GM18870 (cell line): ENCODE measurements at regions not wholly inside any gene's neighbourhood (a gene's known extent, or its start where the extent isn't known, plus 50 kb on each side); places are given as distances from the start of the nearest gene placed in this dataset.
"Not testable (repeated sequence)": the region's sequence is repeated elsewhere in the genome, so short reads cannot be mapped to it uniquely, and the experiment has no call there.

ENCODE experiments used
- ATAC-seq: cut with Tn5 transposase; IDR thresholded peaks from one replicate; pipeline ENCODE4 v1.9.1; 2021; ENCODE audit warnings: moderate library complexity; ENCODE audit not compliant: unreplicated experiment

DNA sequence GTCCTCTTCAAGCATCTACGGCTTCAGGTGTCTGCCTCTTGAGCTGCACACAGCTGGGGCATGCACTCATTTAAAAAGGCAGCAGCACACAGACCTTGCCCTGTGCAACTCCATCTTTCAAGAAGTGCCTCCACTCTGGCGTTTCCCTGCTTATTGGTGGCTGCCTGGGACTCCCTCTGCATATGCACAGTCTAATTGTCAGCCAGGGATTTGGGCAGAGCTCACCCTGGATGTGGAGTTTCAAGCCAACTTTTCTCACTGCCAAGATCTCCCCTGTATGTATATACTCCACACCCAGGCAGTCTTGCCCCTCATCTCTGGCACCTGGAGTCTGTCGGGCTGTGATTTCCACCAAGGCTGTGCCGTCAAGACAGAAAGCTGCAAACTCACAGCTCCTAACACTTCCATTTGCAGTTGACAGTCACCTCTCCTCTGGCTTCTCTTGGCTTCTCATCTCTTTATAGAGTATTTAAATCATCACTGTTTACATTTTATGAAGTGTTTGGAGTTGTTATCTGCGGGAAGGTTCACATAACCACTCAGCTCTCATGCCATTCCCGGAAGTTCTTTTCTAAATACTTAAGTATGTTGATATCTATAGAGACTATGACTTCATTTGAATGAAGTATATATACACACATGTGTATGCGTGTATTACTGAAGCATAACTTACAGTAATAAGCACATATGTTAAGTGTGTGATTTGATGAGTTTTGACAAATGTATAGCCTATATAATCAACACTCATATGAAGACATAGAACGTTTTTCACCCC, 128.2 kb downstream of the NPIPB11 start:
- not testable (repeated sequence) for ATAC-seq

GRCh38 chr16:29276446-29276845, 130.1 kb downstream of the NPIPB11 start:
- not testable (repeated sequence) for ATAC-seq

GRCh38 chr16:29274055-29275035, 132.2 kb downstream of the NPIPB11 start:
- ATAC-seq = not testable (repeated sequence)

- ATAC-seq = not testable (repeated sequence)
Measured at GRCh38 chr16:29273298-29274054, 133.0 kb downstream of the NPIPB11 start.

DNA sequence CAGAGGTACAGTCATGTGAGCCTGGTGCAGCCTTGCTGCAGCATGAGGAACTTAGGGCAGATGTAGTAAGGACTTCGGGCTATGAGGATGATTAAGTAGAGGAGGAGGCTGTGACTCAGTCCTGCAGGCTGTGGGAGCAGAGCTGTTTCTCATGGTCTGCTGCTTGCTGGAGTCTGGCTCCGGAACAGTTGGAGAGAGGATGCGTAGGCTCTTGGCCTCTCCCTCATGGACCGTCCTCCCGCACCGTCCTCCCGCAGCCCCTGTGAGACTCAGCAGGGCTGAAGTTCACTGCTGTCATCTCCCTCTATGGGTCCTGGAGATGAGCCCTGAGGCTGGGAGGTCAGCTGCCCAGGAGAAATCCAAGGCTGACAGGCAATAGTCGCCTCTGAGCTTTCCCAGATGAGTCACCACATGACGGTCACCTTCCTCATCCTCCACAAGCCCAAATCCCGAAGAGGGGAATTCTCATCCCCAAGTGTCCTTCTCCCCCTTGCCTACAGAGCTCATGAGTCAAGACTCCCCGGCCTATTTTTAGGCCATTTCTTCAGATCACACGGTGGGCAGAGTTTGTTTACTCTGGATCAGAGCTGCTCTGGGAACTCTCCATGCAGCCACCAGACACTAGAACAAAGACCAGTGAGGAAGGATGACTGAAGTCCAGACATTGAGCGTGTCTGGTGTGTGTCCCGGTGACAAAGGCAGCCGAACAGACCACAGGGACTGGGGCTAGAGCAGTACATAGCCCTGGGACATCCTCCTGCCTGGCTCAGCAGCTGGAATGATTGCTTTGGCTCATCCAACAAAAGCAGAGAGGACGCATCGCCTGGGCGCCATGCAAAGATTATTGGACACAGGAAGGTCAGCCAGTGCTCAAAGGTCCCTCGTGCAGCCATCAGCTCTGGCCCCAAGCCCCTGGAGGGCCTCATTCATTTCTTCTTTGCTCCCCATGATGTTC, 134.5 kb downstream of the NPIPB11 start:
- ATAC-seq = not testable (repeated sequence)

DNA sequence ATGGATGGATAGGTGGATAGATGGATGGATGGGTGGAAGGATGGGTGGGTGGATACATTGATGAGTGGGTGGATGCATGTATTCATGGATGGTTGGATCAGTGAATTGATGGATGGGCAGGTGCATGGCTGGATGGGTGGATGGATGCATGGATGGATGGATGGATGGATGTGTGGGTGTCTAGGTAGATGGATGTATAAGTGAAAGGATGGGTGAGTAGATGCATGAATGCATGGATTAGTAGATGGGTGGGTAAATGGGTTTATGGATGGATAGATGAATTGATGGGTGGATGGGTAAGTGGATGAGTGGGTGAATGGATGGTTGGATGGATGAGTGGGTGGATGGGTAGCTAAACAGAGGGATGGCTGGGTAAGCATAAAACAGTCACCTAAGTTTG, 135.6 kb downstream of the NPIPB11 start:
- not testable (repeated sequence) for ATAC-seq

- not testable (repeated sequence) for ATAC-seq
Measured at GRCh38 chr16:29270033-29270432, 136.5 kb downstream of the NPIPB11 start.

DNA sequence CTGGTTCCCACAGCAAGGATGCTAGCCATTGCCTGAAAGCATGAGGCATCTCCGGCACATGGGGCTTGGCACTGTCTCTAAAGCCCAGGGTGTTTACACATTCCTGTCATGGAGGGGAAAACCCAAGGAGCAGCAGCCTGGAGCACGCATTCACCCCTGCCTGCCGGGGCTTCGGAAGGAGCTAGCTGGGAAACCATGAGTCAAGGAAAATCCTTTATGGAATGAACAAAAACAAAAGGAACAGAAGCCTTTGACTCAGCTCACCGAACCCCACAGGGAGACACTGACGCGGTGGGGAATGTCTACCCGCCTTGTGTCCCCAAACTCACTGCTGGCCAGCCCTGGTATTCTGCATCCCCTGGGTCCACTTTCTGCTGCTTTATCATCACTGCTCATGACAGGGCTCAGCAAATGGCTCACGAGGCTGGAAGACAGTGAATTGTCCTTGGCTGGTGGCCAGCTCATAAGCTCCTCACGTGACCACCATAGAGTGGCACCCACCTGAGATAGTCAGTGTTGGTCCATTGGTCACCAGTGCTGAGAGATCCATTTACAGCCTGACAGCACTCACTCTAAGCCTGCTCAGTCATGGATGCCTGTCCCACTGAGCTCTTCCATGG, 137.2 kb downstream of the NPIPB11 start:
- ATAC-seq = not testable (repeated sequence)

DNA sequence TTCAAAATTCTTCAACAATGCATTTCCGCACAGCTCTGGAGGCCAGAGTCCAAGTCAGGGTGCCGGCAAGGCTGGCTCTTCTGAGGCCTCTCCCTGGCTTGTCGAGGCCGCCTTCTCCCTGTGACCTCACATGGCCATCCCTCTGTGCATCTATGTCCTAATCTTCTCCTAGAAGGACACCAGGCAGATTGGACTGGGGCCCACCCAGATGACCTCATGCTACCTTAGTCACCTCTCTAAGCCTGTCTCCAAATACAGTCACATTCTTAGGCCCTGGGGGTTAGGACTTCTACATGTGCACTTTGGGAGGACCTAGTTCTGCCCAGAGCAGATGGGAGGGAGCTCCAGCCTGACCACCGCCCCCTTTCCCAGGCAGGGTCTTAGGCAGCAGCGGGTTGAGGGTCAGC, 137.7 kb downstream of the NPIPB11 start:
- not testable (repeated sequence) for ATAC-seq

- ATAC-seq = not testable (repeated sequence)
Measured at GRCh38 chr16:29268348-29268747, 138.2 kb downstream of the NPIPB11 start.

- not testable (repeated sequence) for ATAC-seq
Measured at GRCh38 chr16:29267891-29268290, 138.6 kb downstream of the NPIPB11 start.

GRCh38 chr16:29267055-29267619, 139.4 kb downstream of the NPIPB11 start:
- ATAC-seq = not testable (repeated sequence)

- not testable (repeated sequence) for ATAC-seq
Measured at GRCh38 chr16:29266612-29267011, 139.9 kb downstream of the NPIPB11 start.

- not testable (repeated sequence) for ATAC-seq
Measured at GRCh38 chr16:29265255-29265853, 141.2 kb downstream of the NPIPB11 start.

- not testable (repeated sequence) for ATAC-seq
Measured at GRCh38 chr16:29264080-29264837, 142.3 kb downstream of the NPIPB11 start.

GRCh38 chr16:29262725-29263124, 143.8 kb downstream of the NPIPB11 start:
- not testable (repeated sequence) for ATAC-seq

DNA sequence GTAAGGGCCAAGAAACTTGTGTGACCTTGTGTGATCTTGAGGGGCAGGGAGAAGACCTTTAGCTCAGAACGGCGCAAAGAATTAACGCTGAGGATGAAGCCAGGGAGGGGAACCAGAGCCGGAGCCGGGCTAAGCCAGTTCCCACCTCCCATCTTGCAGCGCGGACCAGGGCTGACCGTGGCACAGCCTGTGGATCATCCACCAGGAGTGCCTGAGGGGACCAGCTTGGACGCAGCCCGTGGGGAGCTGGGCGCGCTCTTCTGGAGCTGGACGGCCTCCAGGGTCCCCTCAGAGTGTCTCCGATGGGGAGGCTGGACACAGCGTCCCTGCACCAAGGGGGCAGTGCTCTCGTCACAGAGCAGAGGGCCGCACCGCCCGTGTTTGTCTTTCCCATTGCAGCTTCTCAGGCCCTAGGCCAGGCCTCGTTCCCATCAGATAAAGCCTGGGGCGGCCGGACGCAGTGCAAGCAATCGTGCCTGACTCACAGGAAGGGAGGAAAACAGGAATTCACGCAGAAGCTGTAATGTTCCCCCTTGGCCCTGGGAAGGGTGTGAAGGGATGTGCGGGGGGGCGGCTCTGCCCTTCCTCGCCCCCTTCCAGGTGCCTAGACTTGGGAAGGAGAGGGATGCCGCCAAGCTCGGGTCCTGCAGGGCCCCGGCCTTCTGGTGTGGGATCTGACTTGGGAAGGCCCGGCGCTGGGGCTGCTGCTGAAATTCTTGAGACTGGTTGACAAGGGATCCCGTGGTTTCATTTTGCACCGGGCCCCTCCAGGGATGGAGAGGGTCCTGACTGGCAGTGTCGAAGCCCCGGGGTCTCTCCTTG, 144.9 kb downstream of the NPIPB11 start:
- ATAC-seq = not testable (repeated sequence)
